HG03469 (cell line): ENCODE measurements at regions not wholly inside any gene's neighbourhood (a gene's known extent, or its start where the extent isn't known, plus 50 kb on each side); places are given as distances from the start of the nearest gene placed in this dataset.
"Not testable (repeated sequence)": the region's sequence is repeated elsewhere in the genome, so short reads cannot be mapped to it uniquely, and the experiment has no call there.

Experiments used
- ATAC-seq: cut with Tn5 transposase; IDR thresholded peaks from one replicate; pipeline ENCODE4 v1.9.1; 2021; ENCODE audit warnings: mild to moderate bottlenecking, moderate library complexity, moderate number of reproducible peaks; ENCODE audit not compliant: unreplicated experiment

DNA sequence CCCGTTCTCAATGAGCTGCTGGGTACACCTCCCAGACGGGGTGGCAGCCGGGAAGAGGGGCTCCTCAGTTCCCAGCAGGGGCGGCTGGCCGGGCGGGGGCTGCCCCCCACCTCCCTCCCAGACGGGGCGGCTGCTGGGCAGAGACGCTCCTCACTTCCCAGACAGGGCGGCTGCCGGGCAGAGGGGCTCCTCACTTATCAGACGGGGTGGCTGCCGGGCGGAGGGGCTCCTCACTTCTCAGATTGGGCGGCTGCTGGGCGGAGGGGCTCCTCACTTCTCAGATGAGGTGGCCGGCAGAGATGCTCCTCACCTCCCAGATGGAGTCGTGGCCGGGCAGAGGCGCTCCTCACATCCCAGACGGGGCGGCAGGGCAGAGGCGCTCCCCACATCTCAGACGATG, 559.0 kb downstream of the CD109 start:
- not testable (repeated sequence) for ATAC-seq

DNA sequence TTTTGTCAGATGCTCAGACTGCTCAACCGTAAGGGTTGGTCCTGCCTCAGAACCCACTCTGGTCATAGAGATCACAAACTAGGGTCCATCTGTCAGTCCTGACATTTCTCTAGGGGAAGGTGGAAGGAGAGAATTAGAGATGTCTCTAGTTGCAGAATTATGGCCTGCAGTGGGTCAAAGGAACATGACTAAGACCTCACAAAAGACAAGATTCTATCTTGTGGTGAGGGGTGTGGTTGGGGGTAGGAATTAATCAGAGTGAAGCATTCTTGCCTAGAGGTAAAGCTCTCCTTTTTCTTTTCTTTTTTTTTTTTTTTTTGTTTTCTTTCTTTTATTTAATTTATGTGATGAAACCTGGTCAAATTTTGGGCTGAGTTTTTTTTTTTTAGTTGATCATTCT, 558.1 kb downstream of the CD109 start:
- ATAC-seq, result not testable (repeated sequence)

DNA sequence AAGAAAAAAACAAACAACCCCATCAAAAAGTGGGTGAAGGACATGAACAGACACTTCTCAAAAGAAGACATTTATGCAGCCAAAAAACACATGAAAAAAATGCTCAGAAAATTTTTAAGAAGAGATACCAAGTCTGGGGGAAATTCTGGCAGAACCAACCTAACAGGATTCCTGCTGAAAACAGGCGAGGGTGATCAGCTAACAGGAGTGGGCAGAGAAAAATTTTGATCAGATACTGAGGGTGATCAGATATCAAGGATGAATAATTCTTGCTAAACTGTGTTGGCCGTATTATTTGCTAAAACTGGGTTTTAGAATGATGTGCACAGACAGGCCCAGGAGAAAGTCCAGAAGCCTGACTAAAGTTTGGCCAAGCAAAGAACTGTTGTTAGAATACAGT, 557.3 kb downstream of the CD109 start:
- no peak for ATAC-seq

DNA sequence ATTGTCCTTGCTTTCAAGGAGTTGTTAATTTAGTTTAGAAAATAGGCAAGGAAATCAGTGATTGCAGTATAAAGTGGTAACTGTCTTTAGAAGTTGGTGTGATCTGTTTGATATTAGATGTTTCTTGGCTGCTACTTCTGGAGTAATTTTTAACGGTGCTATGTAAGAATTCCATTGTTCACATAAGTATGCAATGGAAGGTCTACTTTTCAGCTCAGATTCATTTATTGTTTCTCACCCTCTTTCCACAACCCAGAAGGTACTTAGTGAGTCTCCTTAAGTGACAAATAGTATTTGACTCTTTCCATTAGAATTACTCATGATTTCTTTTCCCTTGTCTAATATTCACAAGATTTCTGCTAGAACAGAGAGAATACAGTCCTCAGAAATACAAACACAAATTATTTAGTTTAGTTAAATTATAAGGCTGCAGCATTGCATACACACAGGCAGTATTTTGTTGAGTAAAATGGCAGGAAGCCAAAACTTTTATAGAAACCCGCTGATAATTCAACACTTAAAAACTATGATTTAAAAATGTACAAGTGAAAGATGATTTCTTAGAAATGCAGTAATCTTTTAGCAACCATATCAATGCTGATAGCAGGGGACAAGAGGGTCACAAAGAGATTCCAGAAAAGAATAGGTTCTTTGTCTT, 554.3 kb downstream of the CD109 start:
- no peak for ATAC-seq

- ATAC-seq, result peak; percentile 78
Measured at GRCh38 chr6:74249658-74250057, 553.7 kb downstream of the CD109 start.

DNA sequence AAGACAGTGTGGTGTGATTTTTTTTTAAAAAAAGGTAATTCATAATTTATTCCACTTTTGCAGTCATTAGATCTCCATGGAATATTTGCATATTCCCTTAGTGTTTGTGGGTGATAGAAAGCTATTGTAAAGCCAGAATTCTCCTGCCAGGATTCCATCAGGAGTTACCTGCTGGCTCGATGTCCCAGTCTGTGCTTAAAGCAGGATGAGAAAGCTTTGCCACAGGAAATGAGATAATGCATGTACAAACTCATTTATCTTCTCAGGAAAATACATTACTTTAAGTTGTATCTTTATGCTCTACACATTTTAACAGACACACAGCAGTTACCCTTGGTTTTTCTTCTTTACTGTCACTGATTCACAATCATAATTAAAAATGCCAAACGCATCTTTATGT, 553.0 kb downstream of the CD109 start:
- no peak for ATAC-seq

- ATAC-seq, result no peak
Measured at GRCh38 chr6:74222768-74223333, 526.8 kb downstream of the CD109 start.

GRCh38 chr6:74213995-74214394, 518.0 kb downstream of the CD109 start:
- no peak for ATAC-seq

DNA sequence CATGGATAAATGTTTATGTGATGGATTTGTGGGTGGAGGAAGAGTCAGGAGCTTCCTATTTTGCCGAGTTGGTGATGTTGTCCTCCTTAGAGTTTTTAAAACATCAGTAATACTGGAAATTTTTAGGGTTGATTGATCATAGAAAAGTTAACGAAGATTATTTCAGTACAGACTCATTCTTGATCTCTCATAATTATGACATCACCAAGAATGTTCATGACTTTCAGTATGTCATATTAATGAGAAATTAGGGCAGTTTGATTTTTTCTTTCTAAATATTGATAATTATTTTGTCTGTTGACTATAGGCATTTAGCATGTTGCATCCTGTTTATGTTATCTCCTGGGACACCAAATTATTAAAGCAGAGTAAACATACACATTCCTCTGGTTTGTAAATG, 512.2 kb downstream of the CD109 start:
- no peak for ATAC-seq

GRCh38 chr6:74199215-74199915, 503.4 kb downstream of the CD109 start:
- no peak for ATAC-seq

- ATAC-seq, result no peak
Measured at GRCh38 chr6:74197310-74197709, 501.3 kb downstream of the CD109 start.

DNA sequence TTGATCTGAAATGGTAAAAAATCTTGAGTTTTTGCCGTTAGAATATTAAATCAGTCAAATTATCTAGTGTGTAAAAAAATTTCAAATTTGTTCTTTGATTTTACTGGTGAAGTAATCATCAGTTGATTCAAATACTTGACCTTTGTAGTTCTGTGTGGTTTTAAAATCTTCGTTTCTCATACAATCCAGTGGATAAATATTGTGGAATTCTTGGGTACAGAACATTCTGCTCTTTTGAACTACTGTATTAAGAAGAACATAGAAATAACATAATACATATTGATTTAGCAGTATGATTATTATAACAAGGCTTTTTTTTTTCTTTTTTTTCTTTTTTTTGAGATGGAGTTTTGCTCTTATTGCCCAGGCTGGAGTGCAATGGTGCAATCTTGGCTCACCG, 491.8 kb downstream of the CD109 start:
- ATAC-seq, result no peak

GRCh38 chr6:74182992-74183391, 487.0 kb downstream of the CD109 start:
- no peak for ATAC-seq

DNA sequence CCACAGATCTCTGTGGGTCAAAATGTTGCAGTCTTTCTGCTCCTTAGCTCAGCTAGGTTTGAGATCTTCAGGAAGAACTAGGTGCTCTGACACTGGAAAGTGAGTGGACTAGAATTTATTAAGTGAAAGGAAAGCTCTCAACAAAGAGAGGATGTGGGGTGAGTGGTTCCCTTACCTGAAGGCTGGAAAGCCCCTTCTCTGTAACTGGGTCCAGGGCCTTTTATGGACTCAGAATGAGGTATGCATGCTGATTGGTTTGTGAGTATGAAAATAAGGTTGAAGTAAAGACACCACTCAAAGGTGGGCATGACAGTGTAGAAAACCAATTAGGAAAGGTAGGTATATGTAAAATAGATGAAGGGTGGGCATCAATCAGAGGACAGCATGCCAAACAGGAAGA, 485.5 kb downstream of the CD109 start:
- no peak for ATAC-seq

DNA sequence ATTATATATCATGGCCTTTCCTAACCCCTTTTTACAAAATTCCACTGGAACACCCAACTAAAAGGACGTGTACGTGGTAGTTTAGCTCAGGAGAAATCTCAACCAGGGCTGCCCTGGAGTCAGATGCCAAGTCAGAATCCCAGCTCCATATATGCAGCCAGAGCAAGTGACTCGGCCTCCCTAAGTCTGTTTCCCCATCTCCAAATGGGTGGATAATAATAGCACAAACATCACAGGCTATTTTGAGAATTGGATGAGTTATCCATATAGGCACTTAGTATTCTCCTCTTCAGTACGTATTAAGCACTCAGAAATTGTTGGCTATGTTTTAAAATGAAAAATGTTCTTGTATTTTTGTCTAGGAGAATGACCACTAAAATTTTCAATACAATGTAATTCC, 481.5 kb downstream of the CD109 start:
- no peak for ATAC-seq

DNA sequence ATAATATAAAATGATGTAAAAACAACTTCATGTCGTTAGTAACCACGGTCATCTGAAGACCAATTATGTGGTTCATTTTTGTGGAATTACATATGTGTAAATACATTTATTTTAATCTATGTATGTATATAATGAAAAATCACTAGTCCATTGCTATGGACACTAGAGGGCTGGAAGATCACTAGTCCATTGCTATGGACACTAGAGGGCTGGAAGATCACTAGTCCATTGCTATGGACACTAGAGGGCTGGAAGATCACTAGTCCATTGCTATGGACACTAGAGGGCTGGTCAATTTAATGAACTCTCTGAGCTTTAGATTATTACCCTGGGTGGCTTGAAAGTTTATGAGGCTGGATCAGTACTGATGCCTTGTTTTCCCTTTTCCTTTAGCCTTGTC, 474.5 kb downstream of the CD109 start:
- ATAC-seq, result not testable (repeated sequence)

- ATAC-seq, result no peak
Measured at GRCh38 chr6:74170118-74170517, 474.1 kb downstream of the CD109 start.

DNA sequence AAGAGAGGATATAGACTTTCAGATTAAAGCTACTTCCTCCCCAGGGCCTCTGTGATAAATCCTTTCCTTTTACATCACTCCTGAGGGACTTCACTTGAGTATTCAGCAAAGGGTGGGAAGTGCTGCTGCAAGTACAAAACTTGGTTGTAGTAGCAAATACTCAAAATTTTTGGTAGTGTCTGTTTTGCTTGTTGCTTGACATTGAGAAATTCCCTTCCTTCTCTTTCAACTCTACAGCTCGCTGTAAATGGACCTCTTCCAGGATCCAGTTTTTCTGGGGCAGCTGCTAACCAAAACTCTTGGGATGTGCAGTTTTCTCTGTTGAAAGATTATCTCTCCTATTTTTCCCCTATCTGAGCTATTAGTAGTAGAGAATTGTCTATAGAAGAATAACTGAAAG, 472.0 kb downstream of the CD109 start:
- no peak for ATAC-seq

GRCh38 chr6:74167511-74167910, 471.5 kb downstream of the CD109 start:
- ATAC-seq, result no peak

- no peak for ATAC-seq
Measured at GRCh38 chr6:74166849-74167248, 470.8 kb downstream of the CD109 start.

GRCh38 chr6:74161380-74161779, 465.4 kb downstream of the CD109 start:
- ATAC-seq, result no peak

DNA sequence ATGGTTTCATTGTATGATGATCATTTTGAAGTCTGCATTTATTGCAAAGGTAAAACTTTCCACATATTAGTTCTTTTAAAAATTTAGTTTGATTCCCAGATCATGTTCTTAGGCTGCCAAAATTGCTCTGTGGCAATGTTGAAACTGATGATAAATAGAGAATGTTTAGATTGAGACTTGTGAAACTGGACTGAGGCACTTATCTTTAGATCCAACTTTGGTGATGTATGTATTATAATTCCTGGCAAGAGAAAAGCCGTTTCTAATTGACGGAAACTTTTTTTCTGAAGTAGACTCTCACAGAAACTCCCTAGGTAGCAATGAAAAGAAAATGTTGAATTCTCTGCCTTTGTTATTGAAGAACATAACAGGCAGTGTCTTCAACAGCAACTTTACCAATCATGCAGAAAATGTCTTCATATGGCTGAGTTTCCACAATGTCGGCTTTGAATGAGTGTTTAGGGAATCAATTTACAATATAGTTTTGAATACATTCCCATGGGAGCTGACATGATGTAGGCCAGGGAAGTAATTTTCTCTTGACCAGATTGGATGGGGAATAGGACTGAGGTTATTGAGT, 456.2 kb downstream of the CD109 start:
- no peak for ATAC-seq
